Activated naive CD8-positive, alpha-beta T cell treated with anti-CD3 and anti-CD28 coated beads, Interleukin-2, amount 50 U/mL, for 24 hours (primary cell): ENCODE measurements at regions not wholly inside any gene's neighbourhood (a gene's known extent, or its start where the extent isn't known, plus 50 kb on each side); places are given as distances from the start of the nearest gene placed in this dataset.

Experiments
- ATAC-seq: fragments of 150-1000 bp; cut with Tn5 transposase; one replicate; pipeline ENCODE4 v1.10.0; 2021
- DNase-seq: peaks from one replicate; pipeline ENCODE4 v3.0.0; 2021
- H3K27ac Mint-ChIP-seq: one replicate; pipeline ENCODE4 v1.8.0; 2021; ENCODE audit warnings: mild to moderate bottlenecking, mixed read lengths
- H3K27me3 Mint-ChIP-seq: one replicate; pipeline ENCODE4 v1.8.0; 2021; ENCODE audit warnings: mixed read lengths
- H3K36me3 Mint-ChIP-seq: one replicate; pipeline ENCODE4 v1.8.0; 2021; ENCODE audit warnings: low read depth, mixed read lengths
- H3K4me1 Mint-ChIP-seq: one replicate; pipeline ENCODE4 v1.8.0; 2021; ENCODE audit warnings: mixed read lengths
- H3K4me3 Mint-ChIP-seq: one replicate; pipeline ENCODE4 v1.8.0; 2021; ENCODE audit warnings: mild to moderate bottlenecking, moderate library complexity, mixed read lengths
- H3K9me3 Mint-ChIP-seq: one replicate; pipeline ENCODE4 v1.8.0; 2021; ENCODE audit warnings: mixed read lengths

- no peak overlapping the region for H3K27ac Mint-ChIP-seq
- no peaks in the 10 kb centered on the region for H3K27me3 Mint-ChIP-seq
- DNase-seq: no peak
- H3K4me1 Mint-ChIP-seq: no peaks in the 10 kb centered on the region
- no peak overlapping the region for H3K4me3 Mint-ChIP-seq
- H3K36me3 Mint-ChIP-seq: no peaks in the 10 kb centered on the region
- H3K9me3 Mint-ChIP-seq: peaks cover 4% of the 10 kb centered on the region
- no peak for ATAC-seq
These were observed 92.4 kb upstream of the NR3C1 start for GRCh38 chr5:143495821-143496275.

- Mint-ChIP-seq H3K27ac (no peak overlapping the region), H3K27me3 (no peaks in the 10 kb centered on the region), H3K4me1 (no peaks in the 10 kb centered on the region), H3K4me3 (no peak overlapping the region), H3K36me3 (no peaks in the 10 kb centered on the region), H3K9me3 (peaks cover 4% of the 10 kb centered on the region)
- DNase-seq: no peak
- no peak for ATAC-seq
These were observed 91.6 kb upstream of the NR3C1 start for GRCh38 chr5:143495110-143495509.

- DNase-seq (no peak), ATAC-seq (no peak)
- Mint-ChIP-seq H3K9me3 (peaks cover 4% of the 10 kb centered on the region), H3K4me1 (no peaks in the 10 kb centered on the region), H3K27me3 (no peaks in the 10 kb centered on the region), H3K27ac (no peak overlapping the region), H3K4me3 (no peak overlapping the region), H3K36me3 (no peaks in the 10 kb centered on the region)
These were observed 91.1 kb upstream of the NR3C1 start for GRCh38 chr5:143494595-143494994.

GRCh38 chr5:143494162-143494561 lies 90.7 kb upstream of the NR3C1 start:
- ATAC-seq: no peak
- Mint-ChIP-seq H3K4me3 (no peak overlapping the region), H3K4me1 (no peaks in the 10 kb centered on the region), H3K36me3 (no peaks in the 10 kb centered on the region), H3K27me3 (no peaks in the 10 kb centered on the region), H3K9me3 (peaks cover 4% of the 10 kb centered on the region), H3K27ac (no peak overlapping the region)
- no peak for DNase-seq

- DNase-seq (no peak), ATAC-seq (no peak)
- no peaks in the 10 kb centered on the region for H3K27me3 Mint-ChIP-seq
- no peak overlapping the region for H3K27ac Mint-ChIP-seq
- peaks cover 4% of the 10 kb centered on the region for H3K9me3 Mint-ChIP-seq
- no peaks in the 10 kb centered on the region for H3K4me1 Mint-ChIP-seq
- no peaks in the 10 kb centered on the region for H3K36me3 Mint-ChIP-seq
- H3K4me3 Mint-ChIP-seq: no peak overlapping the region
These were observed 89.3 kb upstream of the NR3C1 start for GRCh38 chr5:143492783-143493182.

- H3K27ac Mint-ChIP-seq: no peak overlapping the region
These were observed 88.2 kb upstream of the NR3C1 start for GRCh38 chr5:143491646-143492045.

GRCh38 chr5:143488381-143488780 lies 84.9 kb upstream of the NR3C1 start:
- Mint-ChIP-seq H3K36me3 (no peaks in the 10 kb centered on the region), H3K9me3 (peaks cover 8% of the 10 kb centered on the region), H3K27ac (no peak overlapping the region), H3K4me3 (no peak overlapping the region), H3K27me3 (peaks cover 1% of the 10 kb centered on the region), H3K4me1 (no peaks in the 10 kb centered on the region)
- ATAC-seq (no peak), DNase-seq (no peak)

More at GRCh38 chr5:143491646-143492045, 88.2 kb upstream of the NR3C1 start:
- Mint-ChIP-seq H3K36me3 (no peaks in the 10 kb centered on the region), H3K9me3 (peaks cover 4% of the 10 kb centered on the region), H3K4me3 (no peak overlapping the region), H3K27me3 (no peaks in the 10 kb centered on the region), H3K4me1 (no peaks in the 10 kb centered on the region)
- DNase-seq: no peak
- ATAC-seq: no peak

GRCh38 chr5:143484601-143485000 lies 81.1 kb upstream of the NR3C1 start:
- H3K27ac Mint-ChIP-seq: no peak overlapping the region
- H3K4me3 Mint-ChIP-seq: no peak overlapping the region
- no peak for ATAC-seq
- H3K4me1 Mint-ChIP-seq: no peaks in the 10 kb centered on the region
- peaks cover 4% of the 10 kb centered on the region for H3K9me3 Mint-ChIP-seq
- H3K27me3 Mint-ChIP-seq: peaks cover 1% of the 10 kb centered on the region
- H3K36me3 Mint-ChIP-seq: no peaks in the 10 kb centered on the region
- DNase-seq: no peak

GRCh38 chr5:143481697-143482531 lies 78.4 kb upstream of the NR3C1 start:
- no peaks in the 10 kb centered on the region for H3K36me3 Mint-ChIP-seq
- H3K4me1 Mint-ChIP-seq: no peaks in the 10 kb centered on the region
- peaks cover 7% of the 10 kb centered on the region for H3K9me3 Mint-ChIP-seq
- ATAC-seq (no peak), DNase-seq (no peak)
- no peak overlapping the region for H3K4me3 Mint-ChIP-seq
- H3K27ac Mint-ChIP-seq: no peak overlapping the region
- H3K27me3 Mint-ChIP-seq: peaks cover 1% of the 10 kb centered on the region

- no peak for ATAC-seq
- peaks cover 4% of the 10 kb centered on the region for H3K9me3 Mint-ChIP-seq
- H3K27ac Mint-ChIP-seq: no peak overlapping the region
- no peak overlapping the region for H3K4me3 Mint-ChIP-seq
- no peaks in the 10 kb centered on the region for H3K27me3 Mint-ChIP-seq
- no peaks in the 10 kb centered on the region for H3K36me3 Mint-ChIP-seq
- no peaks in the 10 kb centered on the region for H3K4me1 Mint-ChIP-seq
- no peak for DNase-seq
These were observed 76.5 kb upstream of the NR3C1 start for GRCh38 chr5:143480001-143480400.

- peaks cover 3% of the 10 kb centered on the region for H3K9me3 Mint-ChIP-seq
- no peaks in the 10 kb centered on the region for H3K36me3 Mint-ChIP-seq
- no peaks in the 10 kb centered on the region for H3K27me3 Mint-ChIP-seq
- H3K27ac Mint-ChIP-seq: no peak overlapping the region
- no peak for DNase-seq
- H3K4me3 Mint-ChIP-seq: no peak overlapping the region
- ATAC-seq: no peak
- no peaks in the 10 kb centered on the region for H3K4me1 Mint-ChIP-seq
These were observed 75.9 kb upstream of the NR3C1 start for GRCh38 chr5:143479394-143479793.

GRCh38 chr5:143476601-143477211 lies 73.2 kb upstream of the NR3C1 start:
- H3K36me3 Mint-ChIP-seq: no peaks in the 10 kb centered on the region

GRCh38 chr5:143474616-143475015 lies 71.1 kb upstream of the NR3C1 start:
- peaks cover 3% of the 10 kb centered on the region for H3K9me3 Mint-ChIP-seq
- no peak for DNase-seq
- H3K4me1 Mint-ChIP-seq: no peaks in the 10 kb centered on the region
- no peaks in the 10 kb centered on the region for H3K27me3 Mint-ChIP-seq
- no peaks in the 10 kb centered on the region for H3K36me3 Mint-ChIP-seq
- no peak overlapping the region for H3K27ac Mint-ChIP-seq
- no peak for ATAC-seq
- H3K4me3 Mint-ChIP-seq: no peak overlapping the region

More at GRCh38 chr5:143476601-143477211, 73.2 kb upstream of the NR3C1 start:
- ATAC-seq (no peak), DNase-seq (no peak)
- Mint-ChIP-seq H3K4me1 (no peaks in the 10 kb centered on the region), H3K9me3 (peaks cover 3% of the 10 kb centered on the region), H3K27me3 (no peaks in the 10 kb centered on the region), H3K27ac (no peak overlapping the region), H3K4me3 (no peak overlapping the region)

GRCh38 chr5:143473481-143473880 lies 70.0 kb upstream of the NR3C1 start:
- no peak overlapping the region for H3K4me3 Mint-ChIP-seq
- H3K4me1 Mint-ChIP-seq: no peaks in the 10 kb centered on the region
- H3K9me3 Mint-ChIP-seq: no peaks in the 10 kb centered on the region
- no peaks in the 10 kb centered on the region for H3K36me3 Mint-ChIP-seq
- no peak overlapping the region for H3K27ac Mint-ChIP-seq
- no peaks in the 10 kb centered on the region for H3K27me3 Mint-ChIP-seq
- ATAC-seq (no peak), DNase-seq (no peak)

GRCh38 chr5:143472576-143472975 lies 69.1 kb upstream of the NR3C1 start:
- Mint-ChIP-seq H3K27ac (no peak overlapping the region), H3K4me1 (no peaks in the 10 kb centered on the region), H3K27me3 (no peaks in the 10 kb centered on the region), H3K9me3 (no peaks in the 10 kb centered on the region), H3K4me3 (no peak overlapping the region), H3K36me3 (no peaks in the 10 kb centered on the region)
- ATAC-seq (no peak), DNase-seq (no peak)
